ENCODE measurements at regions not wholly inside any gene's neighbourhood (a gene's known extent, or its start where the extent isn't known, plus 50 kb on each side); places are given as distances from the start of the nearest gene placed in this dataset.

GRCh38 chr6:169385237-169385880 lies 131.7 kb upstream of the THBS2 start:
- no peak for DNase-seq (ENCODE audit: low read depth)
- H3K4me3 ChIP-seq (ENCODE audit: low read depth, low read length) = no peak overlapping the region
- TF ChIP-seq CTCF (IDR thresholded peaks at IDR 0.05; ENCODE audit: insufficient read depth, low read length) = no peak

GRCh38 chr6:169384291-169384690 lies 130.6 kb upstream of the THBS2 start:
- no peak for TF ChIP-seq CTCF (IDR thresholded peaks at IDR 0.05; ENCODE audit: insufficient read depth, low read length)

GRCh38 chr6:169383265-169383664 lies 129.6 kb upstream of the THBS2 start:
- no peak for TF ChIP-seq CTCF (IDR thresholded peaks at IDR 0.05; ENCODE audit: insufficient read depth, low read length)
- no peak for DNase-seq (ENCODE audit: low read depth)
- no peak overlapping the region for H3K4me3 ChIP-seq (ENCODE audit: low read depth, low read length)

More at GRCh38 chr6:169384291-169384690, 130.6 kb upstream of the THBS2 start:
- no peak overlapping the region for H3K4me3 ChIP-seq (ENCODE audit: low read depth, low read length)
- DNase-seq (ENCODE audit: low read depth) = no peak

- H3K4me3 ChIP-seq (ENCODE audit: low read depth, low read length) = no peak overlapping the region
- TF ChIP-seq CTCF (IDR thresholded peaks at IDR 0.05; ENCODE audit: insufficient read depth, low read length) = no peak
- no peak for DNase-seq (ENCODE audit: low read depth)
Measured at GRCh38 chr6:169382735-169383134, 129.1 kb upstream of the THBS2 start.

GRCh38 chr6:169381988-169382387 lies 128.3 kb upstream of the THBS2 start:
- TF ChIP-seq CTCF (IDR thresholded peaks at IDR 0.05; ENCODE audit: insufficient read depth, low read length) = no peak
- no peak overlapping the region for H3K4me3 ChIP-seq (ENCODE audit: low read depth, low read length)
- no peak for DNase-seq (ENCODE audit: low read depth)

GRCh38 chr6:169380493-169380892 lies 126.8 kb upstream of the THBS2 start:
- no peak for DNase-seq (ENCODE audit: low read depth)
- no peak for TF ChIP-seq CTCF (IDR thresholded peaks at IDR 0.05; ENCODE audit: insufficient read depth, low read length)
- H3K4me3 ChIP-seq (ENCODE audit: low read depth, low read length) = no peak overlapping the region
